ENCODE measurements at regions not wholly inside any gene's neighbourhood (a gene's known extent, or its start where the extent isn't known, plus 50 kb on each side); places are given as distances from the start of the nearest gene placed in this dataset.
"Not testable (repeated sequence)": the region's sequence is repeated elsewhere in the genome, so short reads cannot be mapped to it uniquely, and the experiment has no call there.

GRCh38 chr10:29379208-29379607 lies 90.3 kb downstream of the LYZL1 start:
- Histone ChIP-seq H2AFZ (ENCODE audit: low read depth) (no peak overlapping the region), H3K9ac (no peak overlapping the region), H3K27me3 (ENCODE audit: insufficient read depth, low read depth) (no peaks in the 10 kb centered on the region), H3K27ac (no peak overlapping the region), H3K4me1 (ENCODE audit: low read depth, poor library complexity, severe bottlenecking) (no peaks in the 10 kb centered on the region), H4K20me1 (ENCODE audit: insufficient read depth) (no peaks in the 10 kb centered on the region), H3K79me2 (ENCODE audit: insufficient read depth, low read depth) (no peaks in the 10 kb centered on the region), H3K4me3 (IDR thresholded peaks at IDR 0.05; ENCODE audit: insufficient read depth, low read depth, low read length) (no peak overlapping the region), H3K4me2 (no peak overlapping the region), H3K36me3 (ENCODE audit: insufficient read depth) (no peaks in the 10 kb centered on the region)
- TF ChIP-seq CTCF (conservative IDR thresholded peaks at IDR 0.05; ENCODE audit: low read depth, low read length): no peak

DNA sequence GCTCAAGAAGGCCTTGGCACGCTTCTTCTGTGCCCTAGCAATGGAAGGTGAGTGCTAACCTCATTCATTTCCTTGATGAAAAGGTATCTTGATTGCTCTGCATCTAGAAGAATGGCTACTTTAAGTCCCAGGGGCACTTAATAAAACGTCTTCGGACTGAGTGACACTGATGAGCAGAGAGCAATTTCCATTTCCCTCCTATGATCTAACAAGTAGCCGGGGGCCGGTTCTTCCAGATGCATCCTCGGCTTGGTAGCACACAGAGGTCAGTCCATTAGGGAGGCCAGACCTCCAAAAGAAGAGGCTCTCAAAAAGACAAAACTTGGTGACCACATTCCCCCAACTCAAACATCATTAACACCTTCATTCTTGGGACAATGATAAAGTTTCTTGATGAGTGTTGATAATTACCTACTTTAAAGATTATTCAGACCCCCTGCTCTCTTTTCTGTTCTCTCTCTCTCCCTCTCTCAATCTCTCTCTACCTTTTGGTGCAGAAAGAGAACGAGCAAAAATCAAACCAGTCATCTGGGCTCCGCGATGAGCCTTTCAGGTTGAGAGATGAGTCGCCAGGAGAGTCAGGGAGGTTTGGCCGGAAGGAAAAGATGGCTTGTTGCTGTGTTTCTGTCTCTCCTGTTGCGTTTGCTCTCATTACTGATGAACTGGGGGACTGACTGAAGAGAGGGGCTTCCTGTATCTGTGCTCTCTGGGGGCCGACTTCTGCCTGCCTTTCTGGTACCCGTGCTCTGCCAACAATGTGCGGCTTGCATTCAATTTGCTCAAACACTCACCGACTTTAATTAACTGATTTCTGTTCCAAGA lies 91.1 kb downstream of the LYZL1 start:
- not testable (repeated sequence) for H4K20me1 ChIP-seq (ENCODE audit: insufficient read depth); H3K9ac ChIP-seq; H2AFZ ChIP-seq (ENCODE audit: low read depth); H3K4me2 ChIP-seq; H3K36me3 ChIP-seq (ENCODE audit: insufficient read depth); H3K27me3 ChIP-seq (ENCODE audit: insufficient read depth, low read depth); H3K4me3 ChIP-seq (IDR thresholded peaks at IDR 0.05; ENCODE audit: insufficient read depth, low read depth, low read length); H3K79me2 ChIP-seq (ENCODE audit: insufficient read depth, low read depth); H3K27ac ChIP-seq; H3K4me1 ChIP-seq (ENCODE audit: low read depth, poor library complexity, severe bottlenecking)

DNA sequence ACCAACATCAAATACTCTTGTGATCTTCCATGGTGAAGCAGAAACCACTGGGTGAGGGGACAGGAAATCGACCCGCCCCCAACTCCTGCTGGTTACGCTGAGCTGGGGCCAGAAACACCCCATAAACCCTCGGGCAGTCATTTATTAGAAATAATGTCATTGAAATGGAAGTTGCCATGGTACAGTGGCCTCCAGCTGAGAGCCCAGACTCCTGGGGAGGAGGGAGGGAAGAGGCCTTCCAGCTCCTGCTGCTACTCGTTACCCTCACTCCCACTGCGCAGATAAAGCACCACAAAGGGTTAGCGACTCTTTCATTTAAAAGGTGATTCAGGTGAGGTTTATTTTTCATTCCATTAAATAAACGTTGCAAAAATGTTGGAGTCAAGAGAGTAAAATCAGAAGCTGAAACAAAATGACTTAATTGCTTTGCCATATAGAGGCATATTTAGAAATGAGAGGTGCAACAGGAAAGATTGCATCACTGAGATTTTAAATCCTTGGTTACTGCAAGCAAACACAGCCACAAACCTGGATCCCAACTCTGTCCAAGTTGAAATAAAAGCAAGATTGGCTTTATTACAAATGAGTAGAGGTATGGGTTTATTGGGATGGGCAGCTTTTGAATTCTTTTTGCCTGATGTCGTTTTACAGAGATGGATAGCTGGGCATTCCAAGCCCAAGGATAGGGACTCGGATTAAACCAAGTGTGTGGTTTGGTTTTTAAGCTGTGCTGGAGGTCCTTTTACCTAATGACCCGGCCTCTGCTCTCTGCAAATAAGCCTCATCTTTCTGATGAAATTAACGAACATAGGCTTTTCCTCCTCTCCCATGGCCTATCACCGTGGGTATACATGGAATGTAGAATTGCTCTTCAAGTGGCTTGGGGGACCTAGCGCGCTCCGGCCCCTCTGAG lies 92.0 kb downstream of the LYZL1 start:
- not testable (repeated sequence) for H3K79me2 ChIP-seq (ENCODE audit: insufficient read depth, low read depth); H2AFZ ChIP-seq (ENCODE audit: low read depth); H3K27ac ChIP-seq; H3K4me2 ChIP-seq; H3K9ac ChIP-seq; H4K20me1 ChIP-seq (ENCODE audit: insufficient read depth); H3K27me3 ChIP-seq (ENCODE audit: insufficient read depth, low read depth); H3K36me3 ChIP-seq (ENCODE audit: insufficient read depth); H3K4me1 ChIP-seq (ENCODE audit: low read depth, poor library complexity, severe bottlenecking); H3K4me3 ChIP-seq (IDR thresholded peaks at IDR 0.05; ENCODE audit: insufficient read depth, low read depth, low read length)

GRCh38 chr10:29386342-29386999 lies 97.6 kb downstream of the LYZL1 start:
- no peak overlapping the region for H3K4me3 ChIP-seq (IDR thresholded peaks at IDR 0.05; ENCODE audit: insufficient read depth, low read depth, low read length)
- no peak overlapping the region for H3K27ac ChIP-seq
- TF ChIP-seq CTCF (conservative IDR thresholded peaks at IDR 0.05; ENCODE audit: low read depth, low read length): peak; percentile 78
- H3K27me3 ChIP-seq (ENCODE audit: insufficient read depth, low read depth): no peaks in the 10 kb centered on the region
- H3K4me1 ChIP-seq (ENCODE audit: low read depth, poor library complexity, severe bottlenecking): no peaks in the 10 kb centered on the region
- no peaks in the 10 kb centered on the region for H4K20me1 ChIP-seq (ENCODE audit: insufficient read depth)
- H2AFZ ChIP-seq (ENCODE audit: low read depth): peak overlapping the region; percentile 8; the same call in 1 of the 2 replicates
- no peak overlapping the region; the same call in 1 of the 2 replicates for H3K4me2 ChIP-seq
- no peaks in the 10 kb centered on the region for H3K36me3 ChIP-seq (ENCODE audit: insufficient read depth)
- H3K79me2 ChIP-seq (ENCODE audit: insufficient read depth, low read depth): no peaks in the 10 kb centered on the region
- no peak overlapping the region for H3K9ac ChIP-seq

- Histone ChIP-seq H3K27me3 (ENCODE audit: insufficient read depth, low read depth) (no peaks in the 10 kb centered on the region), H2AFZ (ENCODE audit: low read depth) (no peak overlapping the region), H3K4me1 (ENCODE audit: low read depth, poor library complexity, severe bottlenecking) (no peaks in the 10 kb centered on the region), H3K79me2 (ENCODE audit: insufficient read depth, low read depth) (no peaks in the 10 kb centered on the region), H3K9ac (no peak overlapping the region), H4K20me1 (ENCODE audit: insufficient read depth) (no peaks in the 10 kb centered on the region), H3K36me3 (ENCODE audit: insufficient read depth) (no peaks in the 10 kb centered on the region), H3K4me2 (no peak overlapping the region), H3K27ac (no peak overlapping the region), H3K4me3 (IDR thresholded peaks at IDR 0.05; ENCODE audit: insufficient read depth, low read depth, low read length) (no peak overlapping the region)
- no peak for TF ChIP-seq CTCF (conservative IDR thresholded peaks at IDR 0.05; ENCODE audit: low read depth, low read length)
Measured at GRCh38 chr10:29387269-29387668, 98.4 kb downstream of the LYZL1 start.

GRCh38 chr10:29388112-29388511 lies 99.2 kb downstream of the LYZL1 start:
- H3K27ac ChIP-seq; H3K4me1 ChIP-seq (ENCODE audit: low read depth, poor library complexity, severe bottlenecking); H3K27me3 ChIP-seq (ENCODE audit: insufficient read depth, low read depth); H3K9ac ChIP-seq; H3K36me3 ChIP-seq (ENCODE audit: insufficient read depth); H3K4me2 ChIP-seq; H2AFZ ChIP-seq (ENCODE audit: low read depth); H3K79me2 ChIP-seq (ENCODE audit: insufficient read depth, low read depth); H4K20me1 ChIP-seq (ENCODE audit: insufficient read depth); H3K4me3 ChIP-seq (IDR thresholded peaks at IDR 0.05; ENCODE audit: insufficient read depth, low read depth, low read length): not testable (repeated sequence)
